IPS-18c (cell line): ENCODE measurements at regions not wholly inside any gene's neighbourhood (a gene's known extent, or its start where the extent isn't known, plus 50 kb on each side); places are given as distances from the start of the nearest gene placed in this dataset.

Experiments used
- H3K4me3 ChIP-seq: 2 replicates; pipeline ENCODE4 v1.7.0; 2013; ENCODE audit warnings: low read depth, mild to moderate bottlenecking, low read length, moderate library complexity; ENCODE audit not compliant: insufficient read depth
- H3K9me3 ChIP-seq: one replicate; pipeline ENCODE4 v1.6.1; 2013; ENCODE audit warnings: mild to moderate bottlenecking, low read length, moderate library complexity; ENCODE audit not compliant: control insufficient read depth, insufficient read depth

- no peak overlapping the region for H3K4me3 ChIP-seq
- no peaks in the 10 kb centered on the region for H3K9me3 ChIP-seq
Measured at GRCh38 chr16:5446623-5447240, 349.1 kb upstream of the EEF2KMT start.

DNA sequence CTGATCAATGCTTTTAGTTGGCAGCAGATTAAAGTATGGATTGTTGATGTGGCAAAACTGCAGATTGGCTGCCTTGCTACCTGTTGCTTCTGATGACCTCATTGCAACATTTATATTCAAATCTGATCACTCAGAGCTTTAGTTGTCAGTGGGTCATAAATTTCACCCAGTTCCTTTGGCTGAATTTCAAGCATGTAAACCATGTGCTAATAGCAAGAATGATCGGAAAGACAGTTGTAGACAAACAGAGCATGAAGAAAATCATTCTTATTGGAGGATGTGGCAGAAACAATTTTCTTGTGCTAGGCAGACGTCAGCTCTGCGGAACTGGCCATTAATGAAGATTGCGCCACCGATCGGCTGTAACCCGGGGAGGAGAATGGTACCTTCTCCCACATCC lies 346.6 kb upstream of the EEF2KMT start:
- H3K9me3 ChIP-seq = peaks cover 3% of the 10 kb centered on the region
- H3K4me3 ChIP-seq = no peak overlapping the region

DNA sequence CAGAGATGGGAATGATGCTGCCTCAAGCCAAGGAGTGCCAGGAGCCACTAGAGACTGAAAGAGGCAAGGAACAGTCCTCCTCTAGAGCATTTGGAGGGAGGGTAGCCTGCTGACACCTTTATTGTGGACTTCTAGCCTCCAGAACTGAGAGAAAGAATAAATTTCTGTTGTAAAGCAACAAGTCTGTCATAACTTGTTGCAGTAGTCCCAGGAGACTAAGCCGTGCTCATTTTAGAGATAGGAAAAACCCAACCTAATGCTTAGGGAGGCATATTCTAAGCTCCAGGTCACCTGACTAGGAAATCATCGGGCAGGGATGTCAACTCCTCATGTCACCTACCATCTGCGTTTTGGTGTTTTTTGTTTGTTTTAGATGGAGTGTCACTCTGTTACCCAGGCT lies 345.4 kb upstream of the EEF2KMT start:
- no peak overlapping the region for H3K4me3 ChIP-seq

GRCh38 chr16:5442054-5442453 lies 344.5 kb upstream of the EEF2KMT start:
- no peak overlapping the region for H3K4me3 ChIP-seq
- H3K9me3 ChIP-seq = peaks cover 3% of the 10 kb centered on the region

More for the DNA sequence above, 345.4 kb upstream of the EEF2KMT start:
- H3K9me3 ChIP-seq = peaks cover 3% of the 10 kb centered on the region

GRCh38 chr16:5438591-5438990 lies 341.0 kb upstream of the EEF2KMT start:
- Histone ChIP-seq H3K4me3 (no peak overlapping the region), H3K9me3 (peaks cover 3% of the 10 kb centered on the region)

GRCh38 chr16:5433587-5433986 lies 336.0 kb upstream of the EEF2KMT start:
- H3K9me3 ChIP-seq = no peaks in the 10 kb centered on the region
- no peak overlapping the region for H3K4me3 ChIP-seq

- H3K4me3 ChIP-seq = no peak overlapping the region
- H3K9me3 ChIP-seq = no peaks in the 10 kb centered on the region
Measured at GRCh38 chr16:5432166-5432565, 334.6 kb upstream of the EEF2KMT start.

DNA sequence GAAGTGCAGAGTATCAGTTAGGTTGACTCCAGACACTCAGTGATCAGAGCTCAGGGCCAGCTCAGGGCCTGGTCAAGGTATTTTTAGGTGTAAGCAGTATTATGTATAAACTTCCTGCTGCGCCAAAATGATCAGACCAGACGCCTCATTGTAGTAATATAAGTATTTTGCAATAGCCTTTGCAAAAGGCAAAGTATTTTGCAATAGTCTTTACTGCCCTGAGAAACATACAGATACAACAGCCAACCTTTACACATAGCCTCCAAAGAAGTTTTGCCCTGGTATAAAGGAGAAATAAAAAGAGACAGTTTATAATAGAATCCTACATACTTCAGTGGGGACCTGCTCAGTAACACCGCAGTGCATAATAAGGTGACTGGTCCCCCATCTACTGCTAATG lies 333.0 kb upstream of the EEF2KMT start:
- Histone ChIP-seq H3K9me3 (no peaks in the 10 kb centered on the region), H3K4me3 (no peak overlapping the region)

DNA sequence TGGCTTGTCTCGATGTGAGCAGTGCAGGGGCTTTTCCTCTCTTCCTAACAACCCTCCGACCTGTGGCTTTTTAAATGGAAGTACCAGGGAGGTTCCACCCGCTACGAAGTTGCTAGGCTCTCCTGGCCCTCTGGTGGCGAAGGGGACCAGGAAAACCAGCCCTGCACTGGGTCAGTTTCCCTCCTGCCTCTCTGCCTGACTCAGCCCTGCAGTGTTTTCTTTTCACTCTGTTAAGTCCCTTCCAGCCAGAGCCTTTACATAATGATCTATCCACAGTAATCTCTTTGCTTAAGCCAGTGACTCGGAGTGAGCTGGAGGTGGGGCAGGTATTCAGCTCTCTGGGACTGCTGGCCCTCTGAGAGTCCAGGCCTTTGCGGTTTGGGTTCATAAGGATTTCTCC lies 331.3 kb upstream of the EEF2KMT start:
- no peak overlapping the region for H3K4me3 ChIP-seq

DNA sequence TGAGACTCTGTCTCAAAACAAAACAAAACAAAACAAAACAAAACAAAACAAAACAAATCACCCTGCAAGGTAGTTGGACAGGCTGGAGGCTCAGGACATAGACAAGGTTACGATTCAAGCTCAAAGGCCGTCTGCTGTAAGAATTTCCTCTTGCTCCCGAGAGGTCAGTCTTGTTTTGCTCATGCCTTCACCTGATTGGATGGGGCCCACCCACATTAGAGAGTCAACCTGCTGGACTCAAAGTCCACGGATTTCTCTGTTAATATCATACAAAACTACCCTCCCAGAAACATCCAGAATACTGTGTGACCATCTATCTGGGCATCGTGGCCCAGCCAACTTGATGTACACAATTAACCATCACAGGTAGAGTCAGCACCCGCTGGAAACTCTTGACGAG lies 330.0 kb upstream of the EEF2KMT start:
- Histone ChIP-seq H3K9me3 (no peaks in the 10 kb centered on the region), H3K4me3 (no peak overlapping the region)

More for the DNA sequence above, 331.3 kb upstream of the EEF2KMT start:
- no peaks in the 10 kb centered on the region for H3K9me3 ChIP-seq

GRCh38 chr16:5422643-5423496 lies 325.3 kb upstream of the EEF2KMT start:
- Histone ChIP-seq H3K9me3 (no peaks in the 10 kb centered on the region), H3K4me3 (no peak overlapping the region)

- Histone ChIP-seq H3K4me3 (no peak overlapping the region), H3K9me3 (no peaks in the 10 kb centered on the region)
Measured at GRCh38 chr16:5422047-5422446, 324.5 kb upstream of the EEF2KMT start.

DNA sequence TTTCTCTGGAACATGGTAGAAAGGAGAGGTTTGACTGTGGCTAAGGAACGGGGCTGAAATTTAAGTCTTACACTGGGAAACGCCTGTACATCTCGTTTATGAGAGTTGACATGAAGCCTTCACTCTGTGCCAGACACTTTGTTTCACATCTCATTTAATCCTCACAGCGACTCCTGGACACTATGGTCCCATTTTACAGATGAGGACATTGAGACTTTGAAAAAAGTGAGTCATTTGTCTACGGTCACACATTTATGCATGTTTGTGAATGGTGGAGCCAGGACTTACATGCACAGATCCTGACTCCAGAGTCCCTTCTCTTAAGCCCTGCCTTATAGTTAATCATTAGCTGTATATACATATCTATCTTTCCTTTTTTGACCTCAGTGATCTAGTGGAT lies 318.4 kb upstream of the EEF2KMT start:
- Histone ChIP-seq H3K9me3 (no peaks in the 10 kb centered on the region), H3K4me3 (no peak overlapping the region)

GRCh38 chr16:5415123-5415522 lies 317.5 kb upstream of the EEF2KMT start:
- Histone ChIP-seq H3K9me3 (no peaks in the 10 kb centered on the region), H3K4me3 (no peak overlapping the region)

DNA sequence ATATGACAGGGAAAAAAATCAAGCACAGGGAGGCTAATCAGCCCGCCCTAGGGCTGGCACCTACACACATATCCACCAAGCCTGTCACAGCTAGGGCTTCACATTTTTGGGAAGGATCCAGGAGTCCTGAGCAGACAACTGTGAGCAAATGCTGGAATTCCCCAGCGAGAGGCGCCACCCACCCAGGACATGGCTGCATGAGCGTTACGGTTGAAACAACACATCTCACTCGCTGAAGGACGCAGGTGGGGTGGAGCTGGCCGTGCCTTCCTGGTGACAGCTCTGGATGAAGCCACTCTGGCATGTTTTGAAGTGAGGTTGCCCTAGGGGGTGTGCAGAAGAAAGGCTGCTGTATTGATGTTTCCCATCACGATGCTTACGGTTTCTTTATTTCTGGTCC lies 315.1 kb upstream of the EEF2KMT start:
- Histone ChIP-seq H3K9me3 (no peaks in the 10 kb centered on the region), H3K4me3 (no peak overlapping the region)

- no peak overlapping the region for H3K4me3 ChIP-seq
- H3K9me3 ChIP-seq = no peaks in the 10 kb centered on the region
Measured at GRCh38 chr16:5398203-5398602, 300.6 kb upstream of the EEF2KMT start.

GRCh38 chr16:5396880-5397279 lies 299.3 kb upstream of the EEF2KMT start:
- Histone ChIP-seq H3K9me3 (no peaks in the 10 kb centered on the region), H3K4me3 (no peak overlapping the region)

DNA sequence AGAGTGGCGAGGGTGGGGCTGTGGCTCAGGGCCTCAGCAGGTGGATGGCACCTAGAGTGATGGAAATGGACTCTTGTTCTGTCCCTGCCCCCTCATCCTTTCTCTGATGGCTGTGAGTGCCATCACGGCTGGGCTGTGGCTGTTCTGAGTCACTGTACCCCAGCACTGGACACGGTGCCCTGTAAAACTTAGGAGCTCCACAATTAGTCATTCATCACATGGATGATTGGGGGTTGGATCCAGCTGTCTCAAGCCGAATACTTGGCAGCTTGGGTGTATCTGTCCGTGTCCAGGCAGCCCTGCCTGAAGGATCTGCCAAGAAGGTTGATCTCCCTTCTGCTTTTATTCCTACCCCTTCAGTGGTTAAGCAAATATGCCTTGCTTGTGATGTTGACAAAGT lies 295.5 kb upstream of the EEF2KMT start:
- H3K4me3 ChIP-seq = no peak overlapping the region
- H3K9me3 ChIP-seq = peaks cover 2% of the 10 kb centered on the region
